NCI-H1048 (cell line): ENCODE measurements at regions not wholly inside any gene's neighbourhood (a gene's known extent, or its start where the extent isn't known, plus 50 kb on each side); places are given as distances from the start of the nearest gene placed in this dataset.

Experiments
- DNase-seq: peaks from one replicate; lab custom pipeline; 2025; lab: John Stamatoyannopoulos, UW

DNA sequence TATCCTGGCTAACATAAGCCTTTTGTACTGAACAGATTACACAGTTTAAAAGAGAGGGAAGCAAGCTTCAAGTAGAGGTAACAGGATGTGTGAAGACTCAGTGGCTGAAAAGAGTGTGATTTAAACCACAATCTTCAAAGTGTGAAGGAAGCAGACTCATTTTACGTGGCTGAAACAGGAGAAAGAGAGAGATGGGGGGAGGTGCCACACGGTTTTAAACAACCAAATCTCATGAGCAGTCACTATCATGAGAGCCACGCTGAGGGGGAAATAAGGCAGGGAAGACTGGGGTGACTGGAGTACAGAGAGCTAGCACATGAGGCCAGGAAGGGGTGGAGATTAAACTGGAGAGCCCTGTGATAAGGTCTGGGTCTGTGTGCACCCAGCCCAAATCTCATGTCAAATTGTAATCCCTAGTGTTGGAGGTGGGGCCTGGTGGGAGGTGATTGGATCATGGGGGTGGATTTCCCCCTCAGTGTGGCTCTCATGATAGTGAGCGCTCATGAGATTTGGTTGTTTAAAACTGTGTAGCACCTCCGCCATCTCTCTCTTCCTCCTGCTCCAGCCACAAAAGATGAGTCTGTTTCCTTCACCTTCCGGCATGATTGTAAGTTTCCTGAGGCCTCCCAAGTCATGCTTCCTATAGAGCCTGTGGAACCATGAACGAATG lies 318.6 kb upstream of the CD180 start:
- no peak for DNase-seq

DNA sequence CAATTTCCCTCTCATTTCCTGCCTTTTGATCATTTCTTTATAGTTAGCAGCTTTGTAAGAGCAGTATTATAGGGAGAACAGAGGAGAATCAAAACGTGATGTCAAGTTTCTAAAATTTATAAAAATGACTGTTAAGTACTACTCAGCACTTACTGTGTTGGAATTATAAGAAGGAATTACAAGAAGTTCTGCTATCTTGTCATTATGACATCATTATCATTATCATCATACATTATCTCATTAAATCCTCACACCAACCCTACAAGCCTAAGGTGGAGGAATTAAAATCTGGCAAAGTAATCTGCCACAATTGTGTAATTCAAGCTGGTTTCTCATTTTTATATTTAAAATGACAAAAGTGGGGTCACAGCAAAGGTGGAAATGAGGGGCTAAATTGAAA lies 316.2 kb upstream of the CD180 start:
- no peak for DNase-seq

DNA sequence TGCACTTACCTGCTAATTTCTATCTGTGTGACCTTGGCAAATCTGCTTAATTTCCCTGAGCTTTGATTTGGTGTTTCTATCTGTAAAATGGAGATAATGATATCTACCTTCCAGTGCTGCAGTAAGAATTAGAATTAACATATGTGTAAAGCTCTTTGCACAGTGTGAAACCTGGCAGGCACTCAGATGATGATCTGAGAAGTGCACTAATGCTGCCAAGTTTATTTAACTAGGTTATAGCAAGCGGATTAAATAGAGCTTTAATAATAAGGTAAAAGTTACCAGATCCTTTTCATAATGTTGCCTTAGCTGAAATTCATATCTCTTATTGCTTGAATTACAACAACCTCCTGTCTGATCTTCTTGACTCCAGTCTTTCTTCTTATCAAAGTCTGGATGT lies 315.3 kb upstream of the CD180 start:
- DNase-seq = no peak

DNA sequence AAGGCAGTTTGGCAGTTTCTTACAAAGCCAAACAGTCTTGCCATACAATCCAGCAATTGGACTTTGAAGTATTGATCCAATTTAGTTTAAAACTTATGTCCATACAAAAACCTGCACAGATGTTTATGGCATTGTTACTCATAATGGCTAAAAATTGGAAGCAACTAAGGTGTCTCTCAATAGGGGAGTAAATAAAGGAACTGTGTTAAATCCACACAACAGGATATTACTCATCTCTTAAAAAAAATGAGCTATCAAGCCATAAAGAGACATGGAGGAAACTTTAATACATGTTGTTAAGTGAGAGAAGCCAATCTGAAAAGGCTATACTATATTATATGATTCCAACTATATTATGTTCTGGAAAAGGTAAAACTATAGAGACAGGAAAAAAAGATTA lies 313.6 kb upstream of the CD180 start:
- DNase-seq = no peak

DNA sequence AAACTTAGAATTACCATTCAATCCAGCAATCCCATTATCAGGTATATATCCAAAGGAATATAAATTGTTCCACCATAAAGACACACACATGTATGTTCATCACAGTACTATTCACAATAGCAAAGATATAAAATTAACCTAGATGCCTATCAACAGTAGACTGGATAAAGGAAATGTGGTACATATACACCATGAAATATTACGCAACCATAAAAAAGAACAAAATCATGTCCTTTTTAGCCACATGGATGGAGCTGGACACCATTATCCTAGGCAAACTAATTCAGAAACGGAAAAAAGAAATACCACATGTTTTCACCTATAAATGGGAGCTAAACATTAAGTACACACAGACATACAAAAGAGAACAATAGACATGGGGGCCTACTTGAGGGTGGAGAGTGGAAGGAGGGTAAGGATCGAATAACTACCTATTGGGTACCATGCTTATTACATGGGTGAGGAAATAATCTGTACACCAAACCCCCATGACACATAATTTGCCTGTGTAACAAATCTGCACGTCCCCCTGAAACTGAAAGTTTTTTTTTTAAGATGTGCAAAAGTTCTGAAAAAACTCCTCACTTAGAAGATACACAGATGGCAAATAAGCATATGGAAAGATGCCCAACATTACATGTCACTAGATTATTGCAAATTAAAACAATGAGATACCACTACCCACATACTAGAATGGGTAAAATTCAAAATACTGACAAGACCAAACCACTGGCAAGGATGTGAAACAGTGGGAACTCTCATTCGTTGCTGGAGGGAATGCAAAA lies 313.0 kb upstream of the CD180 start:
- no peak for DNase-seq

DNA sequence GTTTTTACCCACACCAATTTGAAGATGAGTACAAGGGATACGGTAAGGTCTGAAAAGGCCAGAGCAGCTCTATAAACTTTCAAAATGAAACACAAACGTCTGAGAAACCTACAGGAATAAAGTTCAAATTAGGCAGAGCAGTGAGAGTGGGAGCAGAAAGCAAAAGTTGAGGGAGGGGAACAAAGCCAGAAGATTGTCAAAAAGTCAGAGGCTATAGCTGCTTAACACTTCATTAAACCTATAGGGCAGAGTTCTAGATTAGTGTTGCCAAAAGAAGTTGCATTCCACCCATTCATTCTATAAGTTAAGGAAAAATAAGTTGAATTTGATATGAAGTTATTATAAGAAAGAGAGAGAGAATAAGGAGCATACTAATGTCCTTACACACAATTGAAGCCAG lies 309.6 kb upstream of the CD180 start:
- DNase-seq = no peak

DNA sequence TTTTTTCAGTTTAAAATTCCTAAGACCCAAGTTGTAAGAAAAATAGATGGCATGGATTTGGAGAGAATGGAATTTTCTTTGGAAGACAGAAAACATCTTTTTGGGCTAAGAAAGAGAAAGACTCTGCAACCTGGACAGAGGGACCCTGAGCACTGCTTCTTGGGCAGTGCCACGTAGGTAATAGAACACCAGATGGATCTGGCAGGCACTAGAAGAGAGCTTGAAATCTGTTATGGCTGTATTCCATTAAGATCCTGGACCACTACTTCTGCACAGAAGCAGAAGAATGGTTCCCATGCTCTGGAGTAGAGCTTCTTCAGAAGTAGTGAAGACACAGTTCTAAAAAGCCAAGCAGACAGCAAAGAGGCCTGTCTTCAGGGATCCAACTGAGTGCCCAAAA lies 306.4 kb upstream of the CD180 start:
- DNase-seq = no peak

DNA sequence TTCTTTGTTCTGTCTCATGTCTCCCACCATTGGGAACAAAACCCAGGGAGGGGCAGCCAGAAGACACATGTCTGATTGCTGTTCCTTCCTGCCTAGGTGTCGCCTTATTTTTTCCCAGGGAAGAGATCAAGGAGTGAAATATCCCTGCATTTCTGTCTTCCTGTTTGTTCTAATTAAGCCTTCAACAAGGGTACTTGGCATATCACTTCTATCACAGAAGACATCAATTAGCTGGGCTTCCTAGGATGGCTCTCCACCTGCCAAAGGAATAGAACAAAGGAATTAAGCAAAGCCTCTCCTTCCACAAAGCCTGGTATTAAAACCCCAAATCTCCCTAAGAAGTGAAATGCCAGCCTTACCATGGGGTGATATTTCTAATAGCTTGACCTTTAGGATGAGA lies 299.5 kb upstream of the CD180 start:
- DNase-seq = no peak

DNA sequence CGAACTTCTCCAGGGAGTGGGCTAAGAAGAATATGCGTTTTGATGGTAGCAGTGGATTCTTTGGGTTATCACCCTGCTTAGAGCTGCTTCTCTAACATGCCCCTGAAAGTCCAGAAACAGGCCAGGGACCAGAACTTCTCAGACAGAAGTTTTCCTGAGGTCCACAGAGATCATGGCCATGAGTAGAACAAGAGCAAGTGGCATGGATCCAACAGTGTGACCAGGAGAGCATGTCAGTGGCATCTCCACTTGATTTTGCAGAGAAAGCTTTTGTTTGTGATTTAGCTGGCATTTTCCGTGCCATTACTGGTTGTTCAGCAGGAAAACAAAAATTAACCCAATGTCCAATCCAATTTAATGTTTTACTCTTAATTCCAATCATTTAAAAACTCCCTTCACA lies 298.5 kb upstream of the CD180 start:
- DNase-seq = no peak

DNA sequence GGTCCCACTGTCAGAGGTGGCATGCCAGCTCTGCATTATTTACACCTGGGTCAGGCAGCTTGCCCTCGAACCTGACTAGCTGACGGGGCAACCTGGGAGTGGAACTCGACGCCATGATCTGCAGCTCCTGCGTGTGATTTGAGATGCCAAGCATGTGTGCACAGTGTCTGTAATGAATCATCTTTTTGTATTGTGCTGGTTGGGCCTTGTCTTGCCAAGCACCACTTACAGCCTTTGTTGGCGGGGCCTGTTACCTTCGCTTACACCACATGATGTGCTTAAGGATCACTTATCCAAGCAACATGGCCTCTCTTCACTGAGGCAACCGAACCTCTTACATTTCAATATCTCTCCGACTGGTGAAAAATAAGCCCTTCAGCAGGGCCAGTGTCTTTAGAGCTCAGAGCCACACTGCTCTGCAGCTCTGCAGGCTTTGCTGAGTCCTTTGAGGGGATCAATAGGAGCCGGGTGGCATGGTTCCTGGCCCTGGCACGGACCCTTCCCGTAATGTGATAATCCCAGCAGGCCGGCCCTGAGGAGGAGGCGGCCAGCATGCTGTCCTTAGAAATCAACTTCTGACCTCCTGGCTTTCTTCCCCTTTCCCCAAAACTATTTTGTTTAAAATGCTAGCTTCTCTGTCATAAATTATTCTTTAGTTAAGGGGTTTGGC lies 297.7 kb upstream of the CD180 start:
- no peak for DNase-seq

DNA sequence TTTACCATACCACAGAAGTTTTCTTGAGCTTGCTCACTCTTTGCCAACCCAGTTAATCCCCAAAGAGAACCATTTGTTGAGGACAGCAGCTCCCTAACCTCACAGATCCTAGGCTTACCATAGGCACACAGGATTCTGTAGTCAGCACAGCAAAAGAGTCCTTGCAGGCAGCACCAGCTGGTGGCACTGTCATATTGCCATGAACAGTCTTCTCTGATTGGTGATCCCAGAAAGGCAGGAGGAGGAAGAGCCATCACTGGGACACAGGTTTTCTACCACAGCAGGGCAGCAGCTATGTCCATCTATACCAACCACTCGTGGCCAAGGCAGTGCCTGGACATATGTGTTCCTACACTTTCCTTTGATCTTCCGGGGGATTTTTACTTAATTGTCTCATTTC lies 297.1 kb upstream of the CD180 start:
- no peak for DNase-seq

DNA sequence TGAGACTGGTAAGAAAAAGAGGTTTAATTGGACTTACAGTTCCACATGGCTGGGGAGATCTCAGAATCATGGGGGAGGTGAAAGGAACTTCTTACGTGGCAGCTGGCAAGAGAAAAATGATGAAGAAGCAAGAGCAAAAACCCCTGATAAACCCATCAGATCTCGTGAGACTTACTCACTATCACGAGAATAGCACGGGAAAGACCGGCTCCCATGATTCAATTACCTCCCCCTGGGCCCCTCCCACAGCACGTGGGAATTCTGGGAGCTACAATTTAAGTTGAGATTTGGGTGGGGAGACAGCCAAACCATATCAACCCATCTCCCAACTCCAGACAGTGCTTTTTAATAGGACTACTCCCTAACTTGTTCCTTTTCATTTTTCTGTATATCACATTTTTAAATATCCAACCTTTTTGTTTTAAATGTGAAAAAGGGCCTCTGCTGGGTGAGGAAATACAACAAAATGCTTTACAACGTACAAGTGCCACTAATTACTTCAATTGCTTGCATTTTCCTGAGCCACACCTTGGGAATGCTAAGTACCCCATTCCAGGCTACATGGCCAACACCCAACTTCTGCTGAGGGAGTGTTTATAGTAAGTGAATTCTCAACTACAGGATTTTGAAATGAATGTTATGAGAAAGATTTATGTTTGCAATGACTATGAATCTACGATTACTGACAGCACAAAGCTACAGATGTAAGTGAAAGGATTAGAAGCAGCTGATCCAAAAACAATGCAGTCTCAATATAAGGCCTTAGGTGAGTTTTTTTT lies 294.1 kb upstream of the CD180 start:
- no peak for DNase-seq

DNA sequence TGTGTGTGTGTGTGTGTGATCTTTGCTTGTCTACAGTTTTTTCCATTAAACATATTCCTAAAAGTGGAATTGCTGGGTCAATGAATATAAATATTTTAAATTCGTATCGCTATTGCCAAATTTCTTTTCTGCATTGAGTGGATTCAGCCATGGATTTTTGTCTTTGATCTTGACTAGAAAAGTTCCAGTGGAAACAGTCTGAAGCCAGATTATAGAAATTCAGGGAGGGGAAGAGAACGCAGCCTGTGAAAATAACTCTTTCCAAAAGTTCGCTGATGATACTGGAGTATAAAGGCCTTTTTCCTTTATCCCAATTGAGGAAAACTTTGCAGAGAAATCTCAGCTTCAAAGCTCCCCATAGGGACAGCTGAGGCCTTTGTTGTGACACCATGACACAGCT lies 292.3 kb upstream of the CD180 start:
- no peak for DNase-seq

DNA sequence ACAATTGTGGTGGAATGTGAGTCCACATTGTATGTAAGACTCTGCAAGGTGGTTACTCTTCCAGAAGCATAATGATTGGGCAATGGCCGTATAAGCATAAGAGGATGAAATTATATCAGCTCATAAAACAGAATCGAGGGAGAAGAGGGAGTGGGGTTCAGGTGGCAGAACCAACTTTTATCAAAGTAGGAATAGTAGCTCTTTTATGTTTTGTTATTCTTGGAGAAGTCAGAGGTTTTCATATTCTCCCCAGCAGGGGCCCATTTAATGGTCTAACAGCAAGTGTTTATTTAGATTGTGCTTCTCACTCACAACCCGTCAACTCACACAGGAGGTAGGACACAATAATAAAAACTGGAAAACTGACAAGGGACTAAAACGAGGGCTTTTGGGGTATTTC lies 291.3 kb upstream of the CD180 start:
- no peak for DNase-seq

DNA sequence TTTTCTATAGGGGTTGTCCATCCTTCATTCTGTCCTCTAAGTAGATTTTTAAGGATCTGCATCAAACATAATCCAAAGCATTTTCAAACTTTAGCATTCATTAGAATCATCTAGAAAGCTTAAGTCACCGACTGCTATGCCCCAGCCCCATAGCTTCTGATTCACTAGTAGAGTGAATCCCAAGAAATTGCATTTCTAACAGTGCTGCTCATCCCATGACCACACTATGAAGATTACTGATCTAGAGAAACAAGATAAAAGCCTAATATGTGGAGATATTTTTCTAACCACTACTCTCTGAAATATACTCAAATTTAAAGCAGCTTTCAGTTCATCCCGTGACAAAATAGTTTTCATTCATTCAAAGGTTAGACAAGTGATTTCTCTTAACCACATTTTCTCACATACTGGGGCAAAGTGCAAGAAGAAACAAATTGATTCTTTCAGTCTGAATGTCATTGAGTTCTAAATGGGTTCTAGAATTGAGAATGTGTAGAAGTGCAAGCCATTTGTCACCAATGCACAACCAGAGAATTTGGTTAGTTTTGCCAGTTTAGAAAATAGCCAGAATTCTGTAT lies 286.9 kb upstream of the CD180 start:
- no peak for DNase-seq

DNA sequence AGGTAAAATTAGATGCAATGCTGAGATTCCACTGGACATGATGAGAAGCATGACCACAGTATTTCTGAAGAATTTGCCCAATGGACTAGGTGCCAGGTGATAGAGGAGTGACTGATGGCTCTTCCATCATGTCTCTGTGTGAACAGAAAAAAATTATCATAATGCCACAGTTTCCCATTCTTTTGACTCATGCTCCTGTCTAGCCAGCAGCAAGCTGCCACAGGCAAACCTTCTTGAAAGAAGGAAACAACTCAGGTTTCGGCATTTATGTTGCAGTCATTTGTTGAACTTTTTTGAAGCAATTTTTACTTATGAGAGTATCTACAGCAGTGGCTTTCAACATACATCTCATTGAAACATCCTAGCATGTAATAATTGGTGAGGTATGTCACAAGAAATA lies 284.8 kb upstream of the CD180 start:
- no peak for DNase-seq

DNA sequence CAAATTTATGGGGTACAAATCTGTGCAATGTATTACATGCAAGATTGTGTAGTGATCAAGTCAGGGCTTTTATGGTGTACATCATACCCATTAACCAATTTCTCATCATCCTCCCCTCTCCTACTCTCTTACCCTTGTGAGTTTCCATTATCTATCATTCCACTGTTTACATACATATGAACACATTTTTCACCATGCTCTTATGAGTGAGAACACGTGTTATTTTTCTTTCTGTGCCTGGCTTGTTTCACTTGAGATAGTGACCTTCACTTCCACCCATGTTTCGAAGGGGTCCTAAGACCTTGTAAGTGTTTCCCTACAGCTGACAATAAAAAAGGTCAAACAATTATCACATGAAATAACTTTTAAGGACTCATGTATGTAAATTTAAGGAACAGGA lies 281.7 kb upstream of the CD180 start:
- no peak for DNase-seq

DNA sequence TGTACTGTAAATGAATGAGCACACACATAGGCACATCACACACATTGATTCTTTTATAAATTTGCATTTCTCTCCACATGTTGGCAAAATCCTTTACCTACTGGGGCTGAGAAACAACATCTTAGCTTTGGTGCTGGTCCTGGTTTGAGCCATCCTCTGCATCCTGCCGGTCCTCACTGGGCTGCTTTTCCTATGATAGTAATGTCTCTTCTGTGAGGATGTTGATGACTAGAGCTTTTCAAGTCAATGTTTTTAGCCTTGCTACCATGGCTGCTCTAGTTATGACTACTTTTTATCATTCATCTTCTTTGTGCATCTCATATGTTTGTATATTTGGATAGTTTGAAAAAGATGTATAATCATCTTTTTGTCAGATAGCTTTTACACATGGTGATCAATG lies 280.4 kb upstream of the CD180 start:
- no peak for DNase-seq

DNA sequence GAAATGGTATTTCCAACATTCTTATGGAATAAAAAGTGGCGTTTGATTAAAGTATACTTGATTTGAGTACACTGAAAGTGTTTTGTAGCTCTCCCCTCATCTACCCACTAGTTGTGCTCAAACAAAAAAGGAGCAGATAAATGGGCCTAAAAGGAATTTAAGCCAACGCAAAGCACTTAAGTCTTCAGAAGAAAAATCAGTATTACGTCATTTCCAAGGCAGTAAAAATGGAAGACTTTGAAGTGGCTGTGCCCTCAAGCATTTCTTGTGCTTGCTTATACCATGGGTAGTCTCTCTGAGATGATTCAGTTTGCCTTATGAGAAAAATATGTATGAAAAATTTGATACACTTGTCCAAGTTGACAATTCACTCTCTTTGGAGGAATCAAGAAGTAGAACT lies 279.9 kb upstream of the CD180 start:
- DNase-seq = no peak

DNA sequence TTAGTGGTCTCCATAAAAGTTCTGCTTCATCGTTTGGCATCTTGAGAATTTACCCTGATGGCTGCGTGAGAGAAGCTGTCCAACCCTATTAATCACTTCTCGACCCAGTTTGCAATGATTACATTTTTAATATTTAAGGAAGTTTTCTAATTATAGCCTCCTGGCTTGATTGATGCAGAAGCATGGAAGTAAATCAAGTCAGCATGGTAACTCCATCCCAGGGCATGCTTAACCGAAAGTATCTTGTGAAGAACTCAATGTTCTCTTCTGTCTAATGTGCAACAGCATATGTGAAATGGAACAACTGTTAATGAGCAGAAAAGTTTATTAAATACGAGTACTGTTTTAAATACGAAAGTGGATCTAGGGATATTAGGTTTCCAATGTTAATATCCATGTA lies 278.9 kb upstream of the CD180 start:
- no peak for DNase-seq

DNA sequence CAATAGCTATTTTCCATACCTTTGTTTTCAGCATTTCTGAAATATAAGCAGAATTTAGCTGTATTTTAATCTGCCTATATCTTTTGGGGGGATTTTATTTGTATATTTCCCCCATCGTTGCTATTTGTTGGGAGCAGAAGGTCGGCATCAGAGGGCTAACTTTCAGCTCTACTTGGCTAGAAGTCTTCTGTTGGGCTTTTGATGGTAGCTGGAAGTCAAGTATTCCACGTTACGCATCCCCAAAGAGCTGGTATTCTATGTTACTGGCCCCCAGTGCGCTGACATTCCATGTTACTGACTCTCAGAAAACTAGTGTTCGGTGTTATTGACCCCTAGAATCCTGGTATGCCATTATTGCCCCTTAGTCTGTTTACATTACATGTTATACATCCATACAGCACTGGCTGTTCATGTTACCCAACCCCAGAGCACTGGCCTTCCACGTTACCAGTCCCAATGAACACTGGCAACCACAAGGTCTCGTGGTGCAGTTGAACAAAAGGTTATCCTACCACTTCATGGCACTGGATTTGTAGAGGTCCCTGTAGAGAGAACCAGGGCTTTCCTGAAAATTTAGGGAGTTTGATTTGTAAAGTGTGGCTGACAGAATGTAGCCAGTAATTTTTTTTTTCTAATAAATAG lies 278.1 kb upstream of the CD180 start:
- DNase-seq = no peak

DNA sequence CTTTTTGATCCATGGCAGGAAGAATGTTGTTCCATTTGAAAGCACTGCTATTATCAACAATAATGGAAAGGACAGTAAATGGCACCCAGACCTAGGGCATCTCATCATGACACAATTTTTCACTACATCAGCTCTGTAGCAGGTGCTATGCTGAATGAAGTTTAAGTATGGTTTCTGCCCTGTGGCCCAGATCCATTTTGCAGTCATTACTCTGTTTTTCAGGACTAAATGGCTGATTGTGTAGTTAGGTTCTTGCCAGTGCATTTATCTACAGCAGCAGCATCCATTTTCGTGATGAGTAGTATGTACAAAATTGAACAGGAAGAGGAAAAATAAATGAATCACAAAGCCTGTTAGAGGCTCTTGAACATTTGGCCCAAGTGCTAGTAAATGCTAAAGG lies 270.5 kb upstream of the CD180 start:
- DNase-seq = no peak
